ENCODE measurements at regions not wholly inside any gene's neighbourhood (a gene's known extent, or its start where the extent isn't known, plus 50 kb on each side); places are given as distances from the start of the nearest gene placed in this dataset.

DNA sequence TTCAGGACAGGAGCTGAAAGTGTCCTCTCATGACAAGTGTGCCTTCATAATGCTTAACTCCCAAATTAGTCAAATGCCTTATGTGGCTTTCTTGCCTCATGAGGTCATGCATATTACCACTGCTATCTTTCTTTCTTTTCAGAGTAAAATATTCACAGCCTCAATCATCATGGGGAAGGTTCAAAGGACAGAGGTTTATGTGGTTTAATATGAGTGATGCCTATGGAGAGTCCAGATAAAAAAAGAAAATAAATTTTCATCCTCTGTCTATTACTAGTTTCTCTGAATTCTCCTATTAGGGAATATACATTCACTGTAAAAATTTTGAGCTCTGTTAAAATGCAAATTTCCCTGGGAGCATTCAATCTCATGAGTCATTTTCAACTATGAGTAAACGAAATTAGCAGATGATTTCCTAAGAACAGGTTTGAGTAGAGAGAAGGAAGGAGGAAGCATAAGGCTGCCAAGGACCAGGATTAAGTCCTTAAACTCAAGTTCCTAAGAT, 396.9 kb upstream of the ADGRB3 start:
- no peaks in the 10 kb centered on the region for H3K27me3 ChIP-seq (replicated peaks in 1 of 4; ENCODE audit: control insufficient read depth in 3 of 4, extremely low read depth in 1 of 4, insufficient read depth in 3 of 4, low read length in 3 of 4)
- H3K23ac ChIP-seq (ENCODE audit: insufficient read length), result no peak overlapping the region
- H3K27ac ChIP-seq (ENCODE audit: low read depth, low read length), result no peak overlapping the region
- no peak overlapping the region for H2AK5ac ChIP-seq (ENCODE audit: low read depth, low read length)
- no peaks in the 10 kb centered on the region for H3K79me1 ChIP-seq (ENCODE audit: low read depth, low read length)
- H2BK5ac ChIP-seq (ENCODE audit: low read depth, low read length), result no peak overlapping the region
- ChIA-PET CTCF (ENCODE audit: partially characterized antibody) (interaction anchor here (2.0 kb wide), 1 partner anchor 12 kb away, joined by 8 read pairs; no protein-coding TSS in a partner anchor), POLR2A (ENCODE audit: partially characterized antibody) (no interaction called here)
- no peaks in the 10 kb centered on the region for H3K23me2 ChIP-seq (ENCODE audit: low read depth, low read length)
- H3K4me1 ChIP-seq (replicated peaks in 1 of 4; ENCODE audit: control insufficient read depth in 3 of 4, insufficient read depth in 4 of 4, low read length in 3 of 4), result no peaks in the 10 kb centered on the region
- no peaks in the 10 kb centered on the region for H3K9me3 ChIP-seq (ENCODE audit: insufficient read depth in 2 of 2, low read depth in 1 of 2, low read length in 1 of 2)
- H4K91ac ChIP-seq (replicated peaks; ENCODE audit: insufficient read length, low read length), result no peak overlapping the region
- no peak overlapping the region for H3K9ac ChIP-seq (replicated peaks in 1 of 4; ENCODE audit: extremely low read depth in 1 of 4, low read depth in 3 of 4, low read length in 3 of 4)
- H3K4me3 ChIP-seq (ENCODE audit: extremely low read depth in 1 of 4, insufficient read depth in 2 of 4, low read depth in 3 of 4, low read length in 4 of 4), result no peak overlapping the region
- no peak overlapping the region for H4K8ac ChIP-seq (ENCODE audit: extremely low read depth, insufficient read depth, low read length)
- no peak overlapping the region for H2BK20ac ChIP-seq (ENCODE audit: low read length)
- H3K79me2 ChIP-seq (ENCODE audit: control insufficient read depth in 1 of 2, insufficient read depth in 2 of 2, low read length in 2 of 2), result no peaks in the 10 kb centered on the region
- no peak overlapping the region for H4K5ac ChIP-seq (ENCODE audit: insufficient read length, low read depth, low read length)
- 94% methylated on average over 1 of the region's 1 CpG; no CpG with 5 or more reads in 1 of the 2 experiments for WGBS, 2 experiments (ENCODE audit: extremely low coverage in 1 of 2, insufficient coverage in 1 of 2, insufficient read length in 1 of 2, insufficient replicate concordance in 2 of 2, low coverage in 1 of 2, low lambda C conversion rate in 2 of 2, missing lambda C conversion rate in 1 of 2)
- H3K4me2 ChIP-seq (ENCODE audit: insufficient read depth in 1 of 2, low read depth in 2 of 2, low read length in 2 of 2), result no peak overlapping the region
- no peak overlapping the region for H2BK120ac ChIP-seq (replicated peaks; ENCODE audit: low read depth, low read length)
- H2BK12ac ChIP-seq (ENCODE audit: low read depth, low read length), result no peak overlapping the region
- no peak overlapping the region for H3K18ac ChIP-seq (ENCODE audit: extremely low read depth, low read length)
- H3K36me3 ChIP-seq (ENCODE audit: control insufficient read depth in 2 of 4, insufficient read depth in 4 of 4, low read length in 3 of 4), result no peaks in the 10 kb centered on the region
- no peak overlapping the region for H2AFZ ChIP-seq (ENCODE audit: low read length)
- no peak for DNase-seq (ENCODE audit: low read depth in 1 of 2, low spot score in 2 of 2)
- H3K56ac ChIP-seq (replicated peaks; ENCODE audit: insufficient read length, low read depth, low read length), result no peak overlapping the region
- TF ChIP-seq BCL11A (IDR thresholded peaks at IDR 0.05; ENCODE audit: low read depth in 2 of 2, low read length in 2 of 2) (no peak), BACH1 (IDR thresholded peaks at IDR 0.05; ENCODE audit: low read length) (no peak), CHD2 (IDR thresholded peaks at IDR 0.05; ENCODE audit: low read length) (no peak)
- H4K20me1 ChIP-seq (replicated peaks in 1 of 2; ENCODE audit: control insufficient read depth in 1 of 2, insufficient read depth in 2 of 2, low read length in 2 of 2), result no peaks in the 10 kb centered on the region
- no peak overlapping the region for H3K4ac ChIP-seq (replicated peaks; ENCODE audit: insufficient read length, low read depth, low read length)
- H3K14ac ChIP-seq (ENCODE audit: insufficient read length), result no peak overlapping the region
- FAIRE-seq, result no peak
- H2BK15ac ChIP-seq (ENCODE audit: low read length), result no peak overlapping the region

Data from H1 (cell line).